GM21786 (cell line): ENCODE measurements at regions not wholly inside any gene's neighbourhood (a gene's known extent, or its start where the extent isn't known, plus 50 kb on each side); places are given as distances from the start of the nearest gene placed in this dataset.
"Not testable (repeated sequence)": the region's sequence is repeated elsewhere in the genome, so short reads cannot be mapped to it uniquely, and the experiment has no call there.

Experiments
- ATAC-seq: cut with Tn5 transposase; IDR thresholded peaks from one replicate; pipeline ENCODE4 v1.9.1; 2021; ENCODE audit not compliant: unreplicated experiment

- ATAC-seq, result no peak
Measured at GRCh38 chr2:234898534-234899053, 53.2 kb upstream of the SH3BP4 start.

GRCh38 chr2:234888442-234888841, 63.4 kb upstream of the SH3BP4 start:
- ATAC-seq, result not testable (repeated sequence)

- ATAC-seq, result no peak
Measured at GRCh38 chr2:234887195-234887594, 64.6 kb upstream of the SH3BP4 start.

GRCh38 chr2:234885886-234886285, 65.9 kb upstream of the SH3BP4 start:
- no peak for ATAC-seq

GRCh38 chr2:234885118-234885517, 66.7 kb upstream of the SH3BP4 start:
- ATAC-seq, result no peak

- no peak for ATAC-seq
Measured at GRCh38 chr2:234884591-234884990, 67.2 kb upstream of the SH3BP4 start.

GRCh38 chr2:234881413-234882241, 70.2 kb upstream of the SH3BP4 start:
- no peak for ATAC-seq

- ATAC-seq, result no peak
Measured at GRCh38 chr2:234880551-234881211, 71.1 kb upstream of the SH3BP4 start.

GRCh38 chr2:234879671-234880455, 72.0 kb upstream of the SH3BP4 start:
- no peak for ATAC-seq

GRCh38 chr2:234876621-234877020, 75.2 kb upstream of the SH3BP4 start:
- ATAC-seq, result not testable (repeated sequence)

- no peak for ATAC-seq
Measured at GRCh38 chr2:234874347-234875046, 77.3 kb upstream of the SH3BP4 start.

- no peak for ATAC-seq
Measured at GRCh38 chr2:234873828-234874173, 78.0 kb upstream of the SH3BP4 start.

- no peak for ATAC-seq
Measured at GRCh38 chr2:234873103-234873827, 78.6 kb upstream of the SH3BP4 start.

GRCh38 chr2:234869969-234870368, 81.8 kb upstream of the SH3BP4 start:
- no peak for ATAC-seq

GRCh38 chr2:234869164-234869563, 82.7 kb upstream of the SH3BP4 start:
- no peak for ATAC-seq

- no peak for ATAC-seq
Measured at GRCh38 chr2:234867882-234868285, 83.9 kb upstream of the SH3BP4 start.

- ATAC-seq, result no peak
Measured at GRCh38 chr2:234865586-234865985, 86.2 kb upstream of the SH3BP4 start.

GRCh38 chr2:234865040-234865439, 86.8 kb upstream of the SH3BP4 start:
- ATAC-seq, result no peak

- no peak for ATAC-seq
Measured at GRCh38 chr2:234864506-234864905, 87.3 kb upstream of the SH3BP4 start.
